H1 (cell line): ENCODE measurements at regions not wholly inside any gene's neighbourhood (a gene's known extent, or its start where the extent isn't known, plus 50 kb on each side); places are given as distances from the start of the nearest gene placed in this dataset.

Experiments used
- POU5F1 ChIP-seq: IDR thresholded peaks from 2 replicates; pipeline ENCODE4 v1.6.1; 2011; ENCODE audit warnings: low read depth, mild to moderate bottlenecking, low read length, moderate library complexity
- RNF2 ChIP-seq: fragments of 200-900, 300-1000 bp; sonication (generic); IDR thresholded peaks from 2 replicates; pipeline ENCODE4 v1.7.1; 2016; ENCODE audit warnings: borderline replicate concordance, low read depth, mild to moderate bottlenecking, antibody characterized with exemption, low read length; ENCODE audit not compliant: poor library complexity, severe bottlenecking; ENCODE audit errors: missing control alignments
- SIN3A ChIP-seq, 2 experiments: IDR thresholded peaks in 1 of 2; conservative IDR thresholded peaks in 1 of 2; 2 replicates each; pipeline ENCODE4 v1.6.1; 2011 to 2012; ENCODE audit warnings: low read length in 2 of 2, improper control_type of control experiment in 1 of 2, low read depth in 1 of 2, mild to moderate bottlenecking in 1 of 2
- SP2 ChIP-seq: IDR thresholded peaks from 2 replicates; pipeline ENCODE4 v1.6.1; 2012; ENCODE audit warnings: mild to moderate bottlenecking, low read length, inconsistent platforms
- SRF ChIP-seq: IDR thresholded peaks from 2 replicates; pipeline ENCODE4 v1.6.1; 2011; ENCODE audit warnings: mild to moderate bottlenecking, low read depth, low read length, moderate library complexity

DNA sequence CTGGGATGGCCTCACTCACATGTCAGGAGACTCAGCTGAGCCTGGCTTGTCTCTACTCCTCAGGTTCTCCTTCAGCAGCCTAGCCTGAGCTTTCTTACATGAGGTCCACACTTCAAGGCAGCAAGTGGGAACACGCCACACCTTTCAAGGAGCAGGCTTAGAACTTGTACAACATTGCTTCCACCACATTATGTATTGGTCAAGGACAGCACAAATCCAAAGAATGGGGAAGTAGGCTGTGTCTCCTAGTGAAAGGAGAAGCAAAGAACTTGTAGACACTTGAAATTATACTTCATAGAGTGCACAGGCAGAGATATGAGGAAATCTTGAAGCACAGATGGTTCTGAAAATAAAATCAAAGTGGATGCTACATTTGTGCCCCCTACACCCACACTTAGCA lies 120.9 kb upstream of the NOCT start (continued):
- TF ChIP-seq RNF2 (no peak), SRF (no peak), SIN3A (conservative IDR thresholded peaks at IDR 0.05 in 1 of 2, IDR thresholded peaks at IDR 0.05 in 1 of 2; ENCODE audit: low read depth in 1 of 2, low read length in 2 of 2) (no peak), POU5F1 (no peak), SP2 (no peak)
- TF ChIP-seq, all 59 proteins: peak for 0
